ENCODE measurements at regions not wholly inside any gene's neighbourhood (a gene's known extent, or its start where the extent isn't known, plus 50 kb on each side); places are given as distances from the start of the nearest gene placed in this dataset.

GRCh38 chrX:96424007-96424406, 260.6 kb upstream of the DIAPH2 start:
- H3K27ac ChIP-seq (ENCODE audit: low read length), result no peak overlapping the region
- no peak overlapping the region for H3K4me3 ChIP-seq (ENCODE audit: low read length)
- intact Hi-C loops (cut with micrococcal nuclease), result no loop called here
- H3K4me1 ChIP-seq (ENCODE audit: insufficient read depth, low read length), result no peaks in the 10 kb centered on the region
- H3K36me3 ChIP-seq (ENCODE audit: low read depth, low read length), result no peaks in the 10 kb centered on the region
- H3F3A ChIP-seq (ENCODE audit: low read length, unreplicated experiment), result no peaks in the 10 kb centered on the region
- H3K9me3 ChIP-seq (ENCODE audit: low read length), result no peaks in the 10 kb centered on the region
- H3K9me2 ChIP-seq (replicated peaks; ENCODE audit: low read length), result no peaks in the 10 kb centered on the region
- no peak for ATAC-seq
- no peak overlapping the region for H3K4me2 ChIP-seq (ENCODE audit: low read length)
- no peaks in the 10 kb centered on the region for H4K20me1 ChIP-seq (ENCODE audit: low read length)
- H2AFZ ChIP-seq (ENCODE audit: low read length), result no peak overlapping the region
- no TSS peak for BruUV-seq (replicated peaks)
- DNase-seq, result peak; percentile 11
- TF ChIP-seq CTCF (conservative IDR thresholded peaks at IDR 0.05; ENCODE audit: low read depth, low read length) (no peak), EZH2phosphoT487 (IDR thresholded peaks at IDR 0.05; ENCODE audit: borderline replicate concordance, low read length) (no peak), EZH2 (IDR thresholded peaks at IDR 0.05; ENCODE audit: low read length, unreplicated experiment) (no peak)
- ChIA-PET CTCF (no interaction called here), POLR2A (ENCODE audit: unreplicated experiment) (no interaction called here)
- H3K27me3 ChIP-seq (ENCODE audit: low read length), result no peaks in the 10 kb centered on the region
- no peaks in the 10 kb centered on the region for H3K79me2 ChIP-seq (ENCODE audit: low read length)
- H3K9ac ChIP-seq (ENCODE audit: low read length), result no peak overlapping the region

GRCh38 chrX:96425200-96425599, 259.4 kb upstream of the DIAPH2 start:
- ATAC-seq (no peak), DNase-seq (no peak)
- Histone ChIP-seq H3K9me2 (replicated peaks; ENCODE audit: low read length) (no peaks in the 10 kb centered on the region), H3K79me2 (ENCODE audit: low read length) (no peaks in the 10 kb centered on the region), H3K36me3 (ENCODE audit: low read depth, low read length) (no peaks in the 10 kb centered on the region), H3K9ac (ENCODE audit: low read length) (no peak overlapping the region), H3K4me3 (ENCODE audit: low read length) (no peak overlapping the region), H3K4me1 (ENCODE audit: insufficient read depth, low read length) (no peaks in the 10 kb centered on the region), H3K9me3 (ENCODE audit: low read length) (no peaks in the 10 kb centered on the region), H3F3A (ENCODE audit: low read length, unreplicated experiment) (no peaks in the 10 kb centered on the region), H2AFZ (ENCODE audit: low read length) (no peak overlapping the region), H3K27ac (ENCODE audit: low read length) (no peak overlapping the region), H3K27me3 (ENCODE audit: low read length) (no peaks in the 10 kb centered on the region), H3K4me2 (ENCODE audit: low read length) (no peak overlapping the region), H4K20me1 (ENCODE audit: low read length) (no peaks in the 10 kb centered on the region)
- BruUV-seq (replicated peaks), result no TSS peak
- TF ChIP-seq EZH2 (IDR thresholded peaks at IDR 0.05; ENCODE audit: low read length, unreplicated experiment) (no peak), EZH2phosphoT487 (IDR thresholded peaks at IDR 0.05; ENCODE audit: borderline replicate concordance, low read length) (no peak), CTCF (conservative IDR thresholded peaks at IDR 0.05; ENCODE audit: low read depth, low read length) (no peak)
- intact Hi-C loops (cut with micrococcal nuclease), result no loop called here
- ChIA-PET CTCF (no interaction called here), POLR2A (ENCODE audit: unreplicated experiment) (no interaction called here)

DNA sequence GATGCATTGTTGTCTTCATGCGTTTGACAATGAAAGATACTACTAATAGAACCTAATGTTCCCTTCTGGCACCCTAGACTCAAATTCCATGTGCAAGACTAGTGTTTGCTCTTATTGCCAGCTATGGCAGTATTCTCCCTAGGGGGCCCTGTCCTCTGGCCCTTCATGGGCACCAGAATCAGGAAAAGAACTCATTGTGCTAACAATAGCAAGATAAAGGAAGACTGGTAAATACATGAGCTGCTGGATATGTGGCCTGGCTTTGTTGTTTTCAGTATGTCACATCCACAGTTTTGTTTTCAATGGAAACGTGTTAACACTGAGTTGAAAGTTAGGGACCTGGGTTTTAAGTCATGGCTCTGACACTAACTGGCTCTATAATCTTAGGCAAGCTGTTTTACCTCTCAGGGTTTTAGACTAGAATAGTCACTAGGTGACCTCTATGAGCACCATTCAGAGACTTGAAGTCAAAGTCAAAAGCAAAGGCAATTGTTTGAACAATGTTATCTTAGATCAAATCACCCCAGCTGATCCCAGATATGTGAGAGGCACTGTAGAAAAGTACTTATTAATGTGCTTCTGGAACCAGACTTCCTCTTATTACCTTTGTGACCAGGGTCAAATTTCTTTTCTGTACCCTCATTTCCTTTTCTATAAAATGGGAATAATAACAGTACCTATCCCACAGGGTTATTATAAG, 253.7 kb upstream of the DIAPH2 start:
- Histone ChIP-seq H3K9me2 (replicated peaks; ENCODE audit: low read length) (no peaks in the 10 kb centered on the region), H3K27ac (ENCODE audit: low read length) (no peak overlapping the region), H3F3A (ENCODE audit: low read length, unreplicated experiment) (no peaks in the 10 kb centered on the region), H3K9ac (ENCODE audit: low read length) (no peak overlapping the region), H3K27me3 (ENCODE audit: low read length) (no peaks in the 10 kb centered on the region), H3K4me1 (ENCODE audit: insufficient read depth, low read length) (peaks cover 4% of the 10 kb centered on the region; the same call in 1 of the 2 replicates), H3K79me2 (ENCODE audit: low read length) (no peaks in the 10 kb centered on the region), H4K20me1 (ENCODE audit: low read length) (no peaks in the 10 kb centered on the region), H3K36me3 (ENCODE audit: low read depth, low read length) (no peaks in the 10 kb centered on the region), H3K4me2 (ENCODE audit: low read length) (no peak overlapping the region), H3K4me3 (ENCODE audit: low read length) (no peak overlapping the region), H2AFZ (ENCODE audit: low read length) (no peak overlapping the region), H3K9me3 (ENCODE audit: low read length) (no peaks in the 10 kb centered on the region)
- BruUV-seq (replicated peaks), result no TSS peak
- intact Hi-C loops (cut with micrococcal nuclease), result no loop called here
- DNase-seq, result no peak
- CTCF ChIA-PET, result no interaction called here
- POLR2A ChIA-PET (ENCODE audit: unreplicated experiment), result no interaction called here
- no peak for ATAC-seq
- TF ChIP-seq CTCF (conservative IDR thresholded peaks at IDR 0.05; ENCODE audit: low read depth, low read length), result no peak
- no peak for TF ChIP-seq EZH2 (IDR thresholded peaks at IDR 0.05; ENCODE audit: low read length, unreplicated experiment)
- TF ChIP-seq EZH2phosphoT487 (IDR thresholded peaks at IDR 0.05; ENCODE audit: borderline replicate concordance, low read length), result no peak
